HUES48 (cell line): ENCODE measurements at regions not wholly inside any gene's neighbourhood (a gene's known extent, or its start where the extent isn't known, plus 50 kb on each side); places are given as distances from the start of the nearest gene placed in this dataset.
"Not testable (repeated sequence)": the region's sequence is repeated elsewhere in the genome, so short reads cannot be mapped to it uniquely, and the experiment has no call there.

Experiments
- H3K27ac ChIP-seq: one replicate; pipeline ENCODE4 v1.7.0; 2013; ENCODE audit warnings: low read depth, low read length, inconsistent platforms
- H3K27me3 ChIP-seq: 2 replicates; pipeline ENCODE4 v1.6.1; 2013; ENCODE audit warnings: mild to moderate bottlenecking, low read length; ENCODE audit not compliant: control insufficient read depth, insufficient read depth
- H3K36me3 ChIP-seq: 2 replicates; pipeline ENCODE4 v1.6.1; 2013; ENCODE audit warnings: low read length; ENCODE audit not compliant: control insufficient read depth, insufficient read depth
- H3K4me1 ChIP-seq: 2 replicates; pipeline ENCODE4 v1.6.1; 2013; ENCODE audit warnings: mild to moderate bottlenecking, low read length; ENCODE audit not compliant: control insufficient read depth, insufficient read depth
- H3K4me3 ChIP-seq: 2 replicates; pipeline ENCODE4 v1.5.1; 2013; ENCODE audit warnings: mild to moderate bottlenecking, low read depth, low read length
- H3K9ac ChIP-seq: 2 replicates; pipeline ENCODE4 v1.6.1; 2013; ENCODE audit warnings: mild to moderate bottlenecking, low read depth, low read length, moderate library complexity
- H3K9me3 ChIP-seq: 2 replicates; pipeline ENCODE4 v1.6.1; 2013; ENCODE audit warnings: low read length; ENCODE audit not compliant: control insufficient read depth, insufficient read depth

- Histone ChIP-seq H3K27ac (no peak overlapping the region), H3K4me3 (no peak overlapping the region), H3K4me1 (peaks cover 9% of the 10 kb centered on the region; the same call in 1 of the 2 replicates), H3K36me3 (no peaks in the 10 kb centered on the region), H3K9ac (no peak overlapping the region), H3K9me3 (no peaks in the 10 kb centered on the region), H3K27me3 (no peaks in the 10 kb centered on the region)
Measured at GRCh38 chr10:8150401-8150905, 96.0 kb downstream of the GATA3 start.

- H3K9ac ChIP-seq, result no peak overlapping the region
- H3K27ac ChIP-seq, result no peak overlapping the region
- H3K4me3 ChIP-seq, result no peak overlapping the region
- H3K36me3 ChIP-seq, result no peaks in the 10 kb centered on the region
- peaks cover 9% of the 10 kb centered on the region; the same call in 1 of the 2 replicates for H3K4me1 ChIP-seq
- no peaks in the 10 kb centered on the region for H3K9me3 ChIP-seq
- no peaks in the 10 kb centered on the region for H3K27me3 ChIP-seq
Measured at GRCh38 chr10:8151086-8151485, 96.6 kb downstream of the GATA3 start.

- Histone ChIP-seq H3K9ac (no peak overlapping the region), H3K27ac (no peak overlapping the region), H3K4me3 (no peak overlapping the region), H3K4me1 (no peaks in the 10 kb centered on the region), H3K9me3 (no peaks in the 10 kb centered on the region), H3K27me3 (no peaks in the 10 kb centered on the region), H3K36me3 (no peaks in the 10 kb centered on the region)
Measured at GRCh38 chr10:8156918-8157317, 102.4 kb downstream of the GATA3 start.

DNA sequence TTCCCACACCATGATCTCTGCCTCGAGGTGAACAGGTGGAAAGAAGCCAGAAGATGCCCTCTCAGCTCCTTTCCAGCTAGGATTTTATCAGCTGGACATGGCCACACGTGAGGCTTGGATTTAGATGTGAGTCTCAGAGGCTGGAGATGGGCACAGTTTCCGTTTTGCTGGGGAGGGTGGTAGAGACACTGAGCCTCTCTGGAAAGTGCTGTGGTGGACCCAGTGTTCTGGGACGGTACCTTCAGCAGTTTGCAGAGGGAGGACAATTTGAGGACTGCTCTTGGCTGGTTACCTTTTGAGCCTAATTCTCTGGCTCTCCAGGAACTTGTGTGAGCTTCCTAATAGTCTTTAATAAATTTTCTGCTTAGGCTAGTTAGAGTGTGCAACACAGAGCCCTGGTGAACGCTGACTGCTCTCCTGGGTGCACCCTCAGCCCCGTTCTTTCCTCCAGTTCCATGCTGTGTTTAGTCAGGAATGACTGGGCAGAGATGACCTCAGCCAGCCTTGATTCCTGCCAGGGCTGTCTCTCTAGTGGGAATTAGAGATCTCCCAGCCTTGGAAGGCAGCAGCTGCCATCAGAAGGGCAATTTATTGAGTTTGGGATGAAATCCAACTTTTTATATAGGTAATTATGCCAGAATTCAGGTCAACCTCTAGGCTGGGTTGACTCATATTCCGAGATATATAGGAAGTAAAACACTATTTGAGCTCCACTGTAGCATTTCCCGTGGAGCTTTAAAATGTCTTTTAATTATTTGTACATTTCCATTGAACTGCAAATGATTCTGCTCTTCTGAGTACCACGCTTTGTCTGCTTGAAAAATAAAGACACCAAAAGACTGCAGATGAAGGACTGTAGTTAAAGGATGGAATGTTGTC lies 103.9 kb downstream of the GATA3 start:
- no peaks in the 10 kb centered on the region for H3K36me3 ChIP-seq
- H3K27ac ChIP-seq, result no peak overlapping the region
- no peaks in the 10 kb centered on the region for H3K27me3 ChIP-seq
- H3K9ac ChIP-seq, result no peak overlapping the region
- no peaks in the 10 kb centered on the region for H3K4me1 ChIP-seq
- no peak overlapping the region for H3K4me3 ChIP-seq
- H3K9me3 ChIP-seq, result no peaks in the 10 kb centered on the region

DNA sequence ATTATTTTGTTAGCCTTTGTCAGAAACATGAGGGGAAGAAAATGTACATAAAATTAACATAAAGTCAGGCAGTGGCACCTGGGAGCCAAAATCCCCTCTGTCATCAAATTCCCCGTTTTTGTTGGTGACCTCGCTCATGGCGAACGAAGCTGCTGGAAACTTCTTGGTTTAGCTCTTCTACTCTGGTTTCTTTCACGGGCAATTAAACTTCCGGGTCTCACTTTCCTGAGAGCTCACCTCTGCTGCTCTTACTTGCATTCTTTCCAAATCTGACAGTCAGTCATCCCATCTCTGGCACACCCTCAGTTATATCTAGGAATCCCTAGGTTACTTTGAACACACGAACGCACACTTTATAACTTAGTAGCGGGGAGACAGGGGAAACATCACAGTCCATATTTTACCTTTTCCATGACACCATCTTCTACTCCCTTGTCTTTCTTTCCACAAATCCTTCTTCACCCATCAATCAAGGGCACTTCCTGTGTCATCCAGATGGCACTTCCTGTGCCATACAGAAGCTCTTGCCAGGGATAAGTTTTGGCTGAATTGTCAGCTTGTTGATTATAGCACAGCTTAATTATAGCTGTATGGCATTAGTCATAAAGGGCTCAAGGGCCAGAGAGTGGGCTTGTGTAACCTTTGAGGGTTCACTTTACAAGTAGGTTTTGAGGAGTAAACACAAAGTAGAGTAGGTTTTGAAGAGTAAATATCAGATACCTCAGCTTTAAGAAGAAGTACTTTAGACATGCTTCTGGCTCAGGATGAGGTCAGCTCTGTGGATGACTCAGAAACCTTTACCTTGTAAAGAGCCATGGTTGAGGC lies 105.1 kb downstream of the GATA3 start:
- H3K4me1 ChIP-seq, result no peaks in the 10 kb centered on the region
- no peaks in the 10 kb centered on the region for H3K36me3 ChIP-seq
- H3K4me3 ChIP-seq, result no peak overlapping the region
- no peak overlapping the region for H3K27ac ChIP-seq
- no peaks in the 10 kb centered on the region for H3K9me3 ChIP-seq
- no peak overlapping the region for H3K9ac ChIP-seq
- H3K27me3 ChIP-seq, result no peaks in the 10 kb centered on the region

DNA sequence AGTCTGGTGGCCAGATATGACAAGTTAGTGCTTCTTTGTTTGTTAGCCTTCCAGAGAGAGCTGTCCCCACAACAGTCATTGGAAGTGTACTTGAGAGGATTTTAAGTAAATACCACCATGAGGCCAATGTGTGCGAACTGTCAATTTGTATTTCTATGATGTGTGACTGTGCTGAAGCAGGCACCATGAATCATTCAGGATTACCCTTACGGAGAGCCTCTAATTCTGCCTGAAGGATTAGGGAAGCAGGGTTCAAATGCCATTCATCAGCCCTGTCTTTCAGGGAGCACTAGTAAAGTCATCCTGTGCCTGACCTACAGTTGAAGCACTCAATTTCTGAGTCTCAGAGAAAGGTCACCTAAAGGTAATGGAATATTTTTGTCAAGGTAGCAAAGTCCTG lies 109.3 kb downstream of the GATA3 start:
- no peaks in the 10 kb centered on the region for H3K27me3 ChIP-seq
- H3K36me3 ChIP-seq, result no peaks in the 10 kb centered on the region
- no peak overlapping the region for H3K27ac ChIP-seq
- no peak overlapping the region for H3K9ac ChIP-seq
- H3K9me3 ChIP-seq, result peaks cover 9% of the 10 kb centered on the region
- H3K4me3 ChIP-seq, result no peak overlapping the region
- H3K4me1 ChIP-seq, result no peaks in the 10 kb centered on the region

GRCh38 chr10:8164640-8165039 lies 110.2 kb downstream of the GATA3 start:
- H3K4me1 ChIP-seq, H3K4me3 ChIP-seq, H3K9me3 ChIP-seq, H3K36me3 ChIP-seq, H3K27me3 ChIP-seq, H3K9ac ChIP-seq, H3K27ac ChIP-seq: not testable (repeated sequence)

DNA sequence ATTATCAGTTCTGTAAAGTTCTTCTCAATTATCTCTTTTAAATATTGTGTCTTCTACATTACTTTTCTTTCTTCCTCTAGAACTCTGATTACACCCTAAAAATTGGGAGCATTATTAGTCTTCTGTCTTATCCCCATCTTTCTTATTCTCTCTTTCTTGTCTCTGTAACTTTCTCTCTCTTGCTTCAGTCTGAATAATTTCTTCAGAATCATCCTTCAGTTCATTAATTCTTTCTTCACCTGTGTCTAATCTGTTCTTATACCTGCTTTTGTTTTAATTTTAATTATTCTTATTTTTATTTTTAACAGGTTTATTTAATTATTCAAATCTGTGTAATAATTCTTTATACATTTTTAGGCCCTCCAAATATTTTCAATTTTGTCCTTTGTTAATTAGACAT lies 114.3 kb downstream of the GATA3 start:
- H3K27me3 ChIP-seq, result no peaks in the 10 kb centered on the region
- H3K4me1 ChIP-seq, result no peaks in the 10 kb centered on the region
- H3K9ac ChIP-seq, result no peak overlapping the region
- H3K4me3 ChIP-seq, result no peak overlapping the region
- H3K9me3 ChIP-seq, result peaks cover 9% of the 10 kb centered on the region
- no peak overlapping the region for H3K27ac ChIP-seq
- no peaks in the 10 kb centered on the region for H3K36me3 ChIP-seq

DNA sequence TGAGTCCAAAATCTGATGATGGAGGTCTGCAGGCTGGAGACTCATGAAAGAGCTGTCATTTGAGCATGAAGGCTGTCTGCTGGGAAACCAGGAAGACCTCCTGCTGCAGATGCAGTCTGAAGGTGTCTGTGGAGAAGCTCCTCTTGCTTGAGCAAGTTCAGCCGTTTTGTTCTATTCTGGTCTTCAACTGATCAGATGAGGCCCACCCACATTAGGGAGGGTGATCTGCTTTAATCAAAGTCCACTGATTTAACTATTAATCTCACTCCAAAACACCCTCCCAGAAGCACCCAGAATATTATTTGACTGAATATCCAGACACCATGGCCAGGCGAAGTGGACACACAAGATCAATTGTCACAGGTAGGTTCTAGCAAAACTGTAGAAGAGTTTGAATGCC lies 116.5 kb downstream of the GATA3 start:
- Histone ChIP-seq H3K9me3 (peaks cover 9% of the 10 kb centered on the region), H3K36me3 (no peaks in the 10 kb centered on the region), H3K9ac (no peak overlapping the region), H3K4me1 (no peaks in the 10 kb centered on the region), H3K27me3 (no peaks in the 10 kb centered on the region), H3K4me3 (no peak overlapping the region), H3K27ac (no peak overlapping the region)

GRCh38 chr10:8172604-8173003 lies 118.1 kb downstream of the GATA3 start:
- H3K27me3 ChIP-seq, result no peaks in the 10 kb centered on the region
- no peak overlapping the region for H3K27ac ChIP-seq
- no peak overlapping the region for H3K9ac ChIP-seq
- H3K9me3 ChIP-seq, result peaks cover 9% of the 10 kb centered on the region
- no peaks in the 10 kb centered on the region for H3K36me3 ChIP-seq
- H3K4me1 ChIP-seq, result no peaks in the 10 kb centered on the region
- no peak overlapping the region for H3K4me3 ChIP-seq
